H9 (cell line): ENCODE measurements at regions not wholly inside any gene's neighbourhood (a gene's known extent, or its start where the extent isn't known, plus 50 kb on each side); places are given as distances from the start of the nearest gene placed in this dataset.
A peak's percentile ranks its signal among the peaks of the same experiment; 100 is the strongest.
"Not testable (repeated sequence)": the region's sequence is repeated elsewhere in the genome, so short reads cannot be mapped to it uniquely, and the experiment has no call there.

Experiments
- DNase-seq: peaks from one replicate; pipeline ENCODE4 v3.0.0-alpha.2; 2017
- H2AFZ ChIP-seq: one replicate; pipeline ENCODE4 v1.6.1; 2013; ENCODE audit warnings: mild to moderate bottlenecking, low read length, control low read depth, moderate library complexity
- H2AK5ac ChIP-seq: 2 replicates; pipeline ENCODE4 v1.6.1; 2013; ENCODE audit warnings: low read length, control low read depth, mixed read lengths; ENCODE audit not compliant: insufficient read length
- H2BK120ac ChIP-seq: one replicate; pipeline ENCODE4 v1.6.1; 2013; ENCODE audit warnings: low read depth, mild to moderate bottlenecking, low read length, control low read depth, inconsistent platforms; ENCODE audit not compliant: poor library complexity, severe bottlenecking
- H2BK12ac ChIP-seq: 2 replicates; pipeline ENCODE4 v1.6.1; 2013; ENCODE audit warnings: low read length, control low read depth, mixed read lengths, low read depth; ENCODE audit not compliant: insufficient read length
- H2BK15ac ChIP-seq: 2 replicates; pipeline ENCODE4 v1.6.1; 2013; ENCODE audit warnings: low read depth, low read length, control low read depth
- H2BK20ac ChIP-seq: one replicate; pipeline ENCODE4 v1.6.1; 2013; ENCODE audit warnings: low read depth, mild to moderate bottlenecking, low read length, control low read depth, inconsistent platforms; ENCODE audit not compliant: poor library complexity, severe bottlenecking
- H2BK5ac ChIP-seq: 2 replicates; pipeline ENCODE4 v1.6.1; 2013; ENCODE audit warnings: low read length, control low read depth, mixed read lengths; ENCODE audit not compliant: insufficient read length
- H3K14ac ChIP-seq: 2 replicates; pipeline ENCODE4 v1.6.1; 2013; ENCODE audit warnings: low read length, control low read depth; ENCODE audit not compliant: insufficient read depth
- H3K18ac ChIP-seq: 2 replicates; pipeline ENCODE4 v1.6.1; 2013; ENCODE audit warnings: low read depth, mild to moderate bottlenecking, mixed read lengths, low read length, control low read depth; ENCODE audit not compliant: insufficient read length
- H3K23ac ChIP-seq: 2 replicates; pipeline ENCODE4 v1.6.1; 2013; ENCODE audit warnings: low read length, control low read depth, mixed read lengths, low read depth; ENCODE audit not compliant: insufficient read length
- H3K23me2 ChIP-seq: 2 replicates; pipeline ENCODE4 v1.6.1; 2013; ENCODE audit warnings: low read depth, mild to moderate bottlenecking, mixed read lengths, low read length, control low read depth; ENCODE audit not compliant: insufficient read length, poor library complexity, severe bottlenecking
- H3K27ac ChIP-seq: 2 replicates; pipeline ENCODE4 v1.5.1; 2013; ENCODE audit warnings: low read length, control low read depth, mixed read lengths, low read depth; ENCODE audit not compliant: insufficient read length
- H3K27me3 ChIP-seq: 2 replicates; pipeline ENCODE4 v1.6.1; 2013; ENCODE audit warnings: low read length, control low read depth, inconsistent platforms; ENCODE audit not compliant: insufficient read depth
- H3K4ac ChIP-seq: 2 replicates; pipeline ENCODE4 v1.6.1; 2013; ENCODE audit warnings: low read depth, mild to moderate bottlenecking, control low read depth, inconsistent platforms, low read length, moderate library complexity
- H3K4me1 ChIP-seq: 2 replicates; pipeline ENCODE4 v1.6.1; 2013; ENCODE audit warnings: low read length, control low read depth, inconsistent platforms; ENCODE audit not compliant: insufficient read depth
- H3K4me2 ChIP-seq: 2 replicates; pipeline ENCODE4 v1.6.1; 2013; ENCODE audit warnings: low read length, control low read depth, mixed read lengths; ENCODE audit not compliant: insufficient read length, insufficient read depth
- H3K56ac ChIP-seq: 2 replicates; pipeline ENCODE4 v1.6.1; 2013; ENCODE audit warnings: low read depth, mild to moderate bottlenecking, mixed read lengths, low read length, control low read depth; ENCODE audit not compliant: insufficient read length
- H3K79me1 ChIP-seq: 2 replicates; pipeline ENCODE4 v1.6.1; 2013; ENCODE audit warnings: low read depth, mild to moderate bottlenecking, moderate library complexity, low read length, control low read depth, inconsistent platforms; ENCODE audit not compliant: insufficient read depth, poor library complexity, severe bottlenecking
- H3K79me2 ChIP-seq: 2 replicates; pipeline ENCODE4 v1.6.1; 2013; ENCODE audit warnings: low read length, control low read depth, inconsistent platforms; ENCODE audit not compliant: insufficient read depth
- H3K9ac ChIP-seq: 2 replicates; pipeline ENCODE4 v1.6.1; 2013; ENCODE audit warnings: low read length, control low read depth, mixed read lengths; ENCODE audit not compliant: insufficient read length; ENCODE audit errors: extremely low read depth
- H3K9me3 ChIP-seq: one replicate; pipeline ENCODE4 v1.6.1; 2013; ENCODE audit warnings: low read depth, low read length, inconsistent platforms; ENCODE audit not compliant: control insufficient read depth
- H3T11ph ChIP-seq: one replicate; pipeline ENCODE4 v1.6.1; 2013; ENCODE audit warnings: mild to moderate bottlenecking, low read length, control low read depth, inconsistent platforms
- H4K20me1 ChIP-seq: one replicate; pipeline ENCODE4 v1.6.1; 2013; ENCODE audit not compliant: control insufficient read depth, insufficient read length, insufficient read depth
- H4K5ac ChIP-seq: 2 replicates; pipeline ENCODE4 v1.6.1; 2013; ENCODE audit warnings: low read depth, mild to moderate bottlenecking, mixed read lengths, low read length, control low read depth; ENCODE audit not compliant: insufficient read length
- H4K8ac ChIP-seq: replicated peaks from 2 replicates; pipeline ENCODE4 v1.6.1; 2013; ENCODE audit warnings: low read length, control low read depth, mixed read lengths, low read depth; ENCODE audit not compliant: insufficient read length
- H4K91ac ChIP-seq: 2 replicates; pipeline ENCODE4 v1.6.1; 2013; ENCODE audit warnings: low read depth, mild to moderate bottlenecking, moderate library complexity, mixed read lengths, low read length, control low read depth; ENCODE audit not compliant: insufficient read length
- H3K27ac Mint-ChIP-seq, 3 experiments: 2 replicates in 2 of 3; 3 replicates in 1 of 3; pipeline ENCODE4 v1.8.0; 2020 to 2021; ENCODE audit warnings: mixed read lengths in 3 of 3, mild to moderate bottlenecking in 1 of 3, moderate library complexity in 1 of 3
- H3K27me3 Mint-ChIP-seq: 2 replicates; pipeline ENCODE4 v1.8.0; 2021; ENCODE audit warnings: low read depth, mild to moderate bottlenecking, moderate library complexity, mixed read lengths
- H3K36me3 Mint-ChIP-seq, 3 experiments: 2 replicates in 2 of 3; 3 replicates in 1 of 3; pipeline ENCODE4 v1.8.0; 2020 to 2021; ENCODE audit warnings: low read depth in 3 of 3, mixed read lengths in 3 of 3; ENCODE audit not compliant: insufficient read depth in 1 of 3
- H3K4me1 Mint-ChIP-seq, 2 experiments: 2 replicates each; pipeline ENCODE4 v1.8.0; 2020; ENCODE audit warnings: mixed read lengths in 2 of 2
- H3K4me3 Mint-ChIP-seq, 2 experiments: 2 replicates in 1 of 2; 3 replicates in 1 of 2; pipeline ENCODE4 v1.8.0; 2020 to 2021; ENCODE audit warnings: mild to moderate bottlenecking in 2 of 2, mixed read lengths in 2 of 2, moderate library complexity in 1 of 2
- H3K9me3 Mint-ChIP-seq, 2 experiments: 2 replicates in 1 of 2; 3 replicates in 1 of 2; pipeline ENCODE4 v1.8.0; 2020; ENCODE audit warnings: mild to moderate bottlenecking in 2 of 2, mixed read lengths in 2 of 2, moderate library complexity in 1 of 2
- CTCF ChIP-seq: fragments of 200-600 bp; sonication (generic); conservative IDR thresholded peaks from 3 replicates; pipeline ENCODE4 v1.8.0; 2021; ENCODE audit warnings: antibody characterized with exemption, mild to moderate bottlenecking
- WGBS: extraction: QIAGEN DNeasy Blood & Tissue Kit; methylation state at CpG from one replicate; pipeline ENCODE4 v1.1.7; 2013; ENCODE audit warnings: missing lambda C conversion rate, low lambda C conversion rate, mixed read lengths; ENCODE audit not compliant: insufficient read length; ENCODE audit errors: extremely low coverage; 5-methylcytosine and 5-hydroxymethylcytosine counted together

- not testable (repeated sequence) for H2BK120ac ChIP-seq, H4K91ac ChIP-seq, H4K20me1 ChIP-seq, H3K79me2 ChIP-seq, H3K9ac ChIP-seq, H3K27ac Mint-ChIP-seq, H3K9me3 ChIP-seq, H3K4ac ChIP-seq, H2AK5ac ChIP-seq, H3K79me1 ChIP-seq, H2BK5ac ChIP-seq, H2BK20ac ChIP-seq, H3K27me3 Mint-ChIP-seq, DNase-seq, H4K8ac ChIP-seq, H3K27me3 ChIP-seq, H4K5ac ChIP-seq, H2BK15ac ChIP-seq, H3K9me3 Mint-ChIP-seq, H2BK12ac ChIP-seq, H3K27ac ChIP-seq, H3T11ph ChIP-seq, H3K23ac ChIP-seq, H3K4me2 ChIP-seq, H3K4me1 ChIP-seq, H3K14ac ChIP-seq, H3K36me3 Mint-ChIP-seq, H3K4me1 Mint-ChIP-seq, H3K56ac ChIP-seq, H2AFZ ChIP-seq, H3K23me2 ChIP-seq, H3K4me3 Mint-ChIP-seq, H3K18ac ChIP-seq
- TF ChIP-seq CTCF, result peak; percentile 24; the same call in 1 of the 3 replicates
- no CpG with 5 or more reads among the region's 2 CpGs for WGBS
Observed at GRCh38 chr7:76774279-76774678, 147.2 kb upstream of the POMZP3 start.

GRCh38 chr7:76771980-76772379 lies 144.9 kb upstream of the POMZP3 start:
- not testable (repeated sequence) for H2AFZ ChIP-seq, H3K79me2 ChIP-seq, H3K27me3 Mint-ChIP-seq, H3K4me1 Mint-ChIP-seq, H3K27ac ChIP-seq, H3T11ph ChIP-seq, H2BK20ac ChIP-seq, H2BK120ac ChIP-seq, H3K23ac ChIP-seq, H4K20me1 ChIP-seq, H3K79me1 ChIP-seq, H3K23me2 ChIP-seq, H4K91ac ChIP-seq, H3K56ac ChIP-seq, H3K27me3 ChIP-seq, H3K36me3 Mint-ChIP-seq, H3K4me2 ChIP-seq, H3K9me3 ChIP-seq, H4K5ac ChIP-seq, H2AK5ac ChIP-seq, H2BK5ac ChIP-seq, H3K4me3 Mint-ChIP-seq, H3K14ac ChIP-seq, H3K4me1 ChIP-seq, H4K8ac ChIP-seq, H3K18ac ChIP-seq, H3K4ac ChIP-seq, H2BK15ac ChIP-seq, H2BK12ac ChIP-seq, H3K9ac ChIP-seq, H3K27ac Mint-ChIP-seq, DNase-seq
- no CpG with 5 or more reads among the region's 1 CpG for WGBS
- peaks cover 4 to 12% of the 10 kb centered on the region in 2 experiments; a peak in 4 of 5 replicates for H3K9me3 Mint-ChIP-seq
